Neural progenitor cell (in vitro differentiated cells): ENCODE measurements at regions not wholly inside any gene's neighbourhood (a gene's known extent, or its start where the extent isn't known, plus 50 kb on each side); places are given as distances from the start of the nearest gene placed in this dataset.

Source experiments
- EZH2 ChIP-seq: fragments of 200-600 bp; sonication (generic); IDR thresholded peaks from 2 replicates; pipeline ENCODE4 v1.6.1; 2017; ENCODE audit warnings: antibody characterized with exemption, mild to moderate bottlenecking, moderate library complexity
- TF ChIP-seq, protein P1 (sequence below): fragments of 200-600 bp; sonication (generic); IDR thresholded peaks from 2 replicates; pipeline ENCODE4 v1.5.1; 2017; ENCODE audit warnings: antibody characterized with exemption, mild to moderate bottlenecking

DNA sequence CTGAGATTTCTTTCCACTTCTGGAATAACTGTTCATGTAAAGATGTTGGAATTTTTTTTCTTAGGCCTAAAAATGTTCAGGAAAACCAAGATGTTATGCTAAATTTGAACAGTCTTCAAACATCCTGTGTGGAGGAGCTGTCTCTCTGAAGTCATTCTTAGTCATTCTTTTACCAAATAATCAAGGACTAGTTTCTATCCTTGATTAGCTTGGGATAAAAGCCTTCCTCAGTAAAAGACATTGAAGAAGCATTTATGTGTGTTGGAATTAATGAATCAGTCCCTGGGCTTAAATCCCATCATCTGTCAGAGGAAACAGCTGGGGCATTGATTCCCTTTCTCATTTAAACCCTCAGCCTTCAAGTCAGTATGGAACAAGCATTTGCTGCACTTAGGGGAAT, 300.1 kb upstream of the NXPH2 start:
- TF ChIP-seq, protein P1, sequence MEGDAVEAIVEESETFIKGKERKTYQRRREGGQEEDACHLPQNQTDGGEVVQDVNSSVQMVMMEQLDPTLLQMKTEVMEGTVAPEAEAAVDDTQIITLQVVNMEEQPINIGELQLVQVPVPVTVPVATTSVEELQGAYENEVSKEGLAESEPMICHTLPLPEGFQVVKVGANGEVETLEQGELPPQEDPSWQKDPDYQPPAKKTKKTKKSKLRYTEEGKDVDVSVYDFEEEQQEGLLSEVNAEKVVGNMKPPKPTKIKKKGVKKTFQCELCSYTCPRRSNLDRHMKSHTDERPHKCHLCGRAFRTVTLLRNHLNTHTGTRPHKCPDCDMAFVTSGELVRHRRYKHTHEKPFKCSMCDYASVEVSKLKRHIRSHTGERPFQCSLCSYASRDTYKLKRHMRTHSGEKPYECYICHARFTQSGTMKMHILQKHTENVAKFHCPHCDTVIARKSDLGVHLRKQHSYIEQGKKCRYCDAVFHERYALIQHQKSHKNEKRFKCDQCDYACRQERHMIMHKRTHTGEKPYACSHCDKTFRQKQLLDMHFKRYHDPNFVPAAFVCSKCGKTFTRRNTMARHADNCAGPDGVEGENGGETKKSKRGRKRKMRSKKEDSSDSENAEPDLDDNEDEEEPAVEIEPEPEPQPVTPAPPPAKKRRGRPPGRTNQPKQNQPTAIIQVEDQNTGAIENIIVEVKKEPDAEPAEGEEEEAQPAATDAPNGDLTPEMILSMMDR, result no peak
- no peak for TF ChIP-seq EZH2
